22Rv1 (cell line): ENCODE measurements at regions not wholly inside any gene's neighbourhood (a gene's known extent, or its start where the extent isn't known, plus 50 kb on each side); places are given as distances from the start of the nearest gene placed in this dataset.

Experiments used
- H3K27ac ChIP-seq: fragments of 450-650 bp; 2 replicates; pipeline ENCODE4 v1.5.1; 2017
- CTCF ChIP-seq: fragments of 450-650 bp; IDR thresholded peaks from 2 replicates; pipeline ENCODE4 v1.5.1; 2017; ENCODE audit warnings: mild to moderate bottlenecking
- ZFX ChIP-seq: fragments of 450-650 bp; IDR thresholded peaks from 2 replicates; pipeline ENCODE4 v1.6.1; 2017; ENCODE audit warnings: antibody characterized with exemption, borderline replicate concordance

GRCh38 chr4:10898072-10898471 lies 213.5 kb upstream of the CLNK start:
- no peak for TF ChIP-seq CTCF
- no peak overlapping the region for H3K27ac ChIP-seq

- TF ChIP-seq ZFX (no peak), CTCF (no peak)
- no peak overlapping the region for H3K27ac ChIP-seq
These were observed 212.5 kb upstream of the CLNK start for GRCh38 chr4:10897076-10897475.

GRCh38 chr4:10893395-10893794 lies 208.8 kb upstream of the CLNK start:
- TF ChIP-seq CTCF (peak; percentile 53), ZFX (no peak)
- H3K27ac ChIP-seq, result no peak overlapping the region

- no peak overlapping the region for H3K27ac ChIP-seq
- TF ChIP-seq ZFX, result no peak
These were observed 207.3 kb upstream of the CLNK start for GRCh38 chr4:10891866-10892265.

- no peak overlapping the region for H3K27ac ChIP-seq
- TF ChIP-seq CTCF (peak; percentile 16; the same call in 1 of the 2 replicates), ZFX (no peak)
These were observed 205.3 kb upstream of the CLNK start for GRCh38 chr4:10889819-10890218.

GRCh38 chr4:10879411-10880110 lies 195.0 kb upstream of the CLNK start:
- H3K27ac ChIP-seq, result no peak overlapping the region
- TF ChIP-seq CTCF, result no peak
- TF ChIP-seq ZFX, result no peak

GRCh38 chr4:10878861-10879260 lies 194.3 kb upstream of the CLNK start:
- H3K27ac ChIP-seq, result no peak overlapping the region
- no peak for TF ChIP-seq ZFX
- TF ChIP-seq CTCF, result no peak

- H3K27ac ChIP-seq, result no peak overlapping the region
These were observed 192.5 kb upstream of the CLNK start for GRCh38 chr4:10877076-10877475.

More at GRCh38 chr4:10877076-10877475, 192.5 kb upstream of the CLNK start:
- TF ChIP-seq CTCF, result no peak
- no peak for TF ChIP-seq ZFX
